ENCODE measurements at regions not wholly inside any gene's neighbourhood (a gene's known extent, or its start where the extent isn't known, plus 50 kb on each side); places are given as distances from the start of the nearest gene placed in this dataset.

DNA sequence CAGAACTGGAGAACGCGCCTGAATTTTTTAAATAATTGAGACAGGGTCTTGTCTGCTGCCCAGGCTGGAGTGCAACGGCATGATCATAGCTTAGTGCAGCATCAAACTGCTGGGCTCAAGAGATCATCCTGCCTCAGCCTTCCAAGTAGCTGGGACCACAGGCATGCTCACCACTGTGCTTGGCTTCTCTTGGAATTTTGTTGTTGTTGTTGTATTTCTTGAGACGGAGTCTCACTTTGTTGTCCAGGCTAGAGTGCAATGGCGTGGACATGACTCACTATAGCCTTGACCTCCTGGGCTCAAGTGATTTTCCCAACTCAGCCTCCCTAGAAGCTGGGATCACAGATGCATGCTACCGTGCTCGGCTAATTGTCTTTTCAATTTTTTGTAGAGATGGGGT lies 58.4 kb upstream of the DAB2IP start:
- DNase-seq (ENCODE audit: low spot score) (no peak), ATAC-seq (ENCODE audit: low read depth) (no peak)
- no peaks in the 10 kb centered on the region for H3K9me3 ChIP-seq (ENCODE audit: severe bottlenecking)
- no peaks in the 10 kb centered on the region for H3K4me1 ChIP-seq (ENCODE audit: insufficient read depth, poor library complexity, severe bottlenecking)
- no peak overlapping the region for H3K27ac ChIP-seq (ENCODE audit: poor library complexity, severe bottlenecking)
- H3K4me3 ChIP-seq (ENCODE audit: severe bottlenecking): no peak overlapping the region
- peaks cover 5% of the 10 kb centered on the region for H3K27me3 ChIP-seq (ENCODE audit: insufficient read depth, poor library complexity, severe bottlenecking)
- TF ChIP-seq, protein P1, sequence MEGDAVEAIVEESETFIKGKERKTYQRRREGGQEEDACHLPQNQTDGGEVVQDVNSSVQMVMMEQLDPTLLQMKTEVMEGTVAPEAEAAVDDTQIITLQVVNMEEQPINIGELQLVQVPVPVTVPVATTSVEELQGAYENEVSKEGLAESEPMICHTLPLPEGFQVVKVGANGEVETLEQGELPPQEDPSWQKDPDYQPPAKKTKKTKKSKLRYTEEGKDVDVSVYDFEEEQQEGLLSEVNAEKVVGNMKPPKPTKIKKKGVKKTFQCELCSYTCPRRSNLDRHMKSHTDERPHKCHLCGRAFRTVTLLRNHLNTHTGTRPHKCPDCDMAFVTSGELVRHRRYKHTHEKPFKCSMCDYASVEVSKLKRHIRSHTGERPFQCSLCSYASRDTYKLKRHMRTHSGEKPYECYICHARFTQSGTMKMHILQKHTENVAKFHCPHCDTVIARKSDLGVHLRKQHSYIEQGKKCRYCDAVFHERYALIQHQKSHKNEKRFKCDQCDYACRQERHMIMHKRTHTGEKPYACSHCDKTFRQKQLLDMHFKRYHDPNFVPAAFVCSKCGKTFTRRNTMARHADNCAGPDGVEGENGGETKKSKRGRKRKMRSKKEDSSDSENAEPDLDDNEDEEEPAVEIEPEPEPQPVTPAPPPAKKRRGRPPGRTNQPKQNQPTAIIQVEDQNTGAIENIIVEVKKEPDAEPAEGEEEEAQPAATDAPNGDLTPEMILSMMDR (IDR thresholded peaks at IDR 0.05; ENCODE audit: poor library complexity, severe bottlenecking): no peak
- no peaks in the 10 kb centered on the region for H3K36me3 ChIP-seq (ENCODE audit: low read depth)

DNA sequence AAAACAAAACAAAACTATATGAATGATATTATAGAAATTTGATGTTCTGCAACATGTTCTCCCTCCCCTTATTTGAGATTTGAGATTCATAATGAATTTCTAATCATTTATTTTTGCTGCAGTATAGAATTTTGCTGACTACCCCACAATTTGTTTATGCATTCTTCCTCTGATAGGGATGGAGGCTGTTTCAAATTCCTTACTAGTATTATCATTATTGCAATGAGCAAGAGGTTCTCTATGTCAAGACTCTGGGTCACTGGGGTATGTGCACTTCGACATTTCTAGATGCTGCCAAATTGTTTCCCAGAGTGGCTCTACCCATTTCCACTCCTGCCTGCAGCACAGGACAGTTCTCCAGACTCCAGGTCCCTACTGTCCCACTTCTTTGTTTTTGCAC lies 54.9 kb upstream of the DAB2IP start:
- Histone ChIP-seq H3K27ac (ENCODE audit: poor library complexity, severe bottlenecking) (no peak overlapping the region), H3K9me3 (ENCODE audit: severe bottlenecking) (no peaks in the 10 kb centered on the region), H3K4me3 (ENCODE audit: severe bottlenecking) (no peak overlapping the region), H3K4me1 (ENCODE audit: insufficient read depth, poor library complexity, severe bottlenecking) (no peaks in the 10 kb centered on the region), H3K27me3 (ENCODE audit: insufficient read depth, poor library complexity, severe bottlenecking) (peaks cover 8% of the 10 kb centered on the region), H3K36me3 (ENCODE audit: low read depth) (no peaks in the 10 kb centered on the region)
- DNase-seq (ENCODE audit: low spot score) (no peak), ATAC-seq (ENCODE audit: low read depth) (no peak)
- TF ChIP-seq, protein P1 (IDR thresholded peaks at IDR 0.05; ENCODE audit: poor library complexity, severe bottlenecking): no peak

DNA sequence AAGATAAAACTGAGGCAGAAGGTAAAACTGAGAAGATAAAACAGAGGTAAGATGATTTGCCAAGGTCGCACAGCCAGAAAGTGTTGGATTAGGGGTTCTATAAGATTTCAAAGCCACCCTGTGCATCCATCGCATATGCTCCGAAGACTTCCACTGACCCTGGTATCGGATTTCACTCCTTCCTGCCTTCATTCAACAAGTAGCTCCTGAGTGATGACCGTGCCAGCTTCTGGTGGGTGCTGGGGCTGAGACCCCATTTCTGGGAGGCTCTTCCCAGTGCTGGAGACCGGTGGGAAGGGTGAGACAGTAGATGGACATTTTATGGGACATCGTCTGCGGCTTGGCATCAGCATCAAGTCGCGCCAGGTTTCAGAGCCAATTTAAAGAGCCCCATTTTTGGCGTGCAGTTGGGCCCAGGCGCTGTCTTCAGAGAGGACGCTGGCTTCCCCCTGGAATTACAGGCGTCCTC lies 53.7 kb upstream of the DAB2IP start:
- H3K27ac ChIP-seq (ENCODE audit: poor library complexity, severe bottlenecking): no peak overlapping the region
- TF ChIP-seq, protein P1 (IDR thresholded peaks at IDR 0.05; ENCODE audit: poor library complexity, severe bottlenecking): no peak
- DNase-seq (ENCODE audit: low spot score): no peak
- no peaks in the 10 kb centered on the region for H3K4me1 ChIP-seq (ENCODE audit: insufficient read depth, poor library complexity, severe bottlenecking)
- H3K9me3 ChIP-seq (ENCODE audit: severe bottlenecking): no peaks in the 10 kb centered on the region
- H3K4me3 ChIP-seq (ENCODE audit: severe bottlenecking): no peak overlapping the region
- no peak for ATAC-seq (ENCODE audit: low read depth)
- H3K36me3 ChIP-seq (ENCODE audit: low read depth): no peaks in the 10 kb centered on the region
- H3K27me3 ChIP-seq (ENCODE audit: insufficient read depth, poor library complexity, severe bottlenecking): peaks cover 8% of the 10 kb centered on the region

DNA sequence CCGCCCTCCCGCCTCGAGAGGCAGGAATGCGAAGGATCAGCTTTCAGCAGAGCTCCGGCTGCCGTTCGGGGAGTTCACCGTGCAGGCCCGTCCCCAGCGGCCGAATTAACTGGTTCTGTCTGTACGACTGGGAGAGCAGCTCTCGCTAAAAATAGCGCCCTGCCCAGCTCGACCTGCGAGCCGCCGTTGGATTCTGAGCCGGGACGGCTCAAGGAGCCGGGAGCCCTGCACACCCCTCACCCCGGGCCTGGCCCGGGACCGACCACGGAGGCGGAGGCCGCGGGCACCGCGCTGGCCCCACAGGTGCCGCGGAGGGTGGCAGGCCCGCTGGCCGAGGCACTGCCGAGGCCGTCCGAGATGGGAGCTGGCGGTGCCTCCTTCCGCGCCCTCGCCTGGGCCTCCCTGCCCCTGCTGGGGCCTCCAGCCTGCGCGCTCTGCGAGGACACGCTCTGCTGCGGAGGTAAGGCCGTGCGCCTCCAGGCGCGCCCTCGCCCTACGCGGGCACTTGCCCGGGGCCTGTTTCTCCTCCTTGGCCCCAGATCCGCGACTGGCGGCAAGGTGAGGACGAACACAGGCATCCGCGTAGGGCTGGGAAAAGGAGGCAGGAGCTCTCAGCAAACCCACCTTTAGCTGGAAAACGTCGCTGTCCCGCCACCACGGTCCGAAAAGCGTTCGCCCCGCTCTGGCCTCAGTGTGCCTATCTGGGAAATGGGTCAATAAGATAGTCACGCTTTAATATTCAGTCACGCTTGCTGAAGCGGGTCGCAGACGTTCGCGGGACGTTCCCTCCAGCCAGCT lies 53.1 kb upstream of the DAB2IP start:
- no peak overlapping the region for H3K27ac ChIP-seq (ENCODE audit: poor library complexity, severe bottlenecking)

More for the DNA sequence above, 53.1 kb upstream of the DAB2IP start:
- TF ChIP-seq, protein P1 (IDR thresholded peaks at IDR 0.05; ENCODE audit: poor library complexity, severe bottlenecking): peak; percentile 3
- H3K27me3 ChIP-seq (ENCODE audit: insufficient read depth, poor library complexity, severe bottlenecking): peaks cover 8% of the 10 kb centered on the region
- no peaks in the 10 kb centered on the region for H3K36me3 ChIP-seq (ENCODE audit: low read depth)
- no peak for DNase-seq (ENCODE audit: low spot score)
- H3K4me1 ChIP-seq (ENCODE audit: insufficient read depth, poor library complexity, severe bottlenecking): no peaks in the 10 kb centered on the region
- ATAC-seq (ENCODE audit: low read depth): peak; percentile 41
- no peak overlapping the region for H3K4me3 ChIP-seq (ENCODE audit: severe bottlenecking)
- H3K9me3 ChIP-seq (ENCODE audit: severe bottlenecking): no peaks in the 10 kb centered on the region

Data from RWPE2 (cell line).